Astrocyte (in vitro differentiated cells and primary cell): ENCODE measurements at regions not wholly inside any gene's neighbourhood (a gene's known extent, or its start where the extent isn't known, plus 50 kb on each side); places are given as distances from the start of the nearest gene placed in this dataset.

Experiments used
- DNase-seq: peaks from one replicate; pipeline ENCODE4 v3.0.0-alpha.2; 2010; ENCODE audit warnings: low read depth
- FAIRE-seq: peaks from 2 replicates; lab custom pipeline; 2011; peaks lifted over from hg19 to GRCh38; lab: Jason Lieb, UNC
- H2AFZ ChIP-seq: 2 replicates; pipeline ENCODE4 v1.6.0; 2012; ENCODE audit warnings: low read depth, low read length, inconsistent platforms
- H3K27ac ChIP-seq: 2 replicates; pipeline ENCODE4 v1.5.1; 2011; ENCODE audit warnings: low read depth, low read length, inconsistent platforms
- H3K27me3 ChIP-seq: 2 replicates; pipeline ENCODE4 v1.6.0; 2011; ENCODE audit warnings: low read length, inconsistent platforms; ENCODE audit not compliant: insufficient read depth
- H3K36me3 ChIP-seq: 2 replicates; pipeline ENCODE4 v1.5.1; 2011; ENCODE audit warnings: low read length, inconsistent platforms; ENCODE audit not compliant: insufficient read depth
- H3K4me1 ChIP-seq: 2 replicates; pipeline ENCODE4 v1.5.1; 2011; ENCODE audit warnings: low read length, inconsistent platforms; ENCODE audit not compliant: insufficient read depth
- H3K4me2 ChIP-seq: 2 replicates; pipeline ENCODE4 v1.6.0; 2012; ENCODE audit warnings: low read length, inconsistent platforms
- H3K4me3 ChIP-seq: 2 replicates; pipeline ENCODE4 v1.5.1; 2011; ENCODE audit warnings: low read depth, mild to moderate bottlenecking, low read length, inconsistent platforms; ENCODE audit not compliant: insufficient read depth
- H3K79me2 ChIP-seq: 2 replicates; pipeline ENCODE4 v1.6.0; 2012; ENCODE audit warnings: mild to moderate bottlenecking, low read length, inconsistent platforms; ENCODE audit not compliant: insufficient read depth
- H3K9ac ChIP-seq: 2 replicates; pipeline ENCODE4 v1.6.0; 2012; ENCODE audit warnings: mild to moderate bottlenecking, low read length, inconsistent platforms
- H3K9me3 ChIP-seq: 2 replicates; pipeline ENCODE4 v1.5.1; 2012; ENCODE audit warnings: low read depth, mild to moderate bottlenecking, low read length, inconsistent platforms; ENCODE audit not compliant: insufficient read depth
- H4K20me1 ChIP-seq: 2 replicates; pipeline ENCODE4 v1.6.0; 2012; ENCODE audit warnings: low read length, inconsistent platforms; ENCODE audit not compliant: insufficient read depth
- H3K27ac Mint-ChIP-seq: one replicate; pipeline ENCODE4 v1.8.0; 2021; ENCODE audit warnings: mild to moderate bottlenecking, mixed read lengths; ENCODE audit not compliant: unreplicated experiment
- H3K27me3 Mint-ChIP-seq: one replicate; pipeline ENCODE4 v1.8.0; 2021; ENCODE audit warnings: low read depth, mixed read lengths; ENCODE audit not compliant: unreplicated experiment
- H3K36me3 Mint-ChIP-seq: one replicate; pipeline ENCODE4 v1.8.0; 2021; ENCODE audit warnings: low read depth, mixed read lengths; ENCODE audit not compliant: unreplicated experiment
- H3K4me1 Mint-ChIP-seq: one replicate; pipeline ENCODE4 v1.8.0; 2021; ENCODE audit warnings: low read depth, mixed read lengths; ENCODE audit not compliant: unreplicated experiment
- H3K4me3 Mint-ChIP-seq: one replicate; pipeline ENCODE4 v1.8.0; 2021; ENCODE audit warnings: mild to moderate bottlenecking, moderate library complexity, mixed read lengths; ENCODE audit not compliant: unreplicated experiment
- H3K9me3 Mint-ChIP-seq: one replicate; pipeline ENCODE4 v1.8.0; 2021; ENCODE audit warnings: mild to moderate bottlenecking, mixed read lengths; ENCODE audit not compliant: unreplicated experiment
- CTCF ChIP-seq: IDR thresholded peaks from 2 replicates; pipeline ENCODE4 v1.5.1; 2011; ENCODE audit warnings: low read depth, mild to moderate bottlenecking, inconsistent platforms, low read length, moderate library complexity; ENCODE audit not compliant: insufficient read depth
- EZH2 ChIP-seq: IDR thresholded peaks from 2 replicates; pipeline ENCODE4 v1.6.1; 2012; ENCODE audit warnings: mild to moderate bottlenecking, low read length, inconsistent platforms; ENCODE audit not compliant: insufficient read depth

- Mint-ChIP-seq H3K27ac (no peak overlapping the region), H3K36me3 (no peaks in the 10 kb centered on the region), H3K27me3 (peaks cover 49% of the 10 kb centered on the region), H3K4me1 (no peaks in the 10 kb centered on the region), H3K9me3 (peaks cover 3% of the 10 kb centered on the region), H3K4me3 (no peak overlapping the region)
- no peaks in the 10 kb centered on the region for H4K20me1 ChIP-seq
- no peak overlapping the region for H3K4me2 ChIP-seq
- H3K9ac ChIP-seq = no peak overlapping the region
- H3K36me3 ChIP-seq = no peaks in the 10 kb centered on the region
- no peaks in the 10 kb centered on the region for H3K27me3 ChIP-seq
- H3K4me1 ChIP-seq = no peaks in the 10 kb centered on the region
- H2AFZ ChIP-seq = no peak overlapping the region
- no peaks in the 10 kb centered on the region for H3K79me2 ChIP-seq
- TF ChIP-seq CTCF (no peak), EZH2 (no peak)
- no peak for FAIRE-seq
- no peak for DNase-seq
- H3K9me3 ChIP-seq = no peaks in the 10 kb centered on the region
- H3K4me3 ChIP-seq = no peak overlapping the region
- H3K27ac ChIP-seq = no peak overlapping the region
Observed at GRCh38 chr2:129909651-129910418, 69.6 kb upstream of the RAB6C start.

GRCh38 chr2:129910446-129911362 lies 68.8 kb upstream of the RAB6C start:
- Histone ChIP-seq H3K9me3 (no peaks in the 10 kb centered on the region), H4K20me1 (no peaks in the 10 kb centered on the region), H3K4me2 (no peak overlapping the region), H3K9ac (no peak overlapping the region), H2AFZ (no peak overlapping the region), H3K27me3 (no peaks in the 10 kb centered on the region), H3K79me2 (no peaks in the 10 kb centered on the region), H3K36me3 (no peaks in the 10 kb centered on the region), H3K4me3 (no peak overlapping the region), H3K4me1 (no peaks in the 10 kb centered on the region), H3K27ac (no peak overlapping the region)
- peaks cover 2% of the 10 kb centered on the region for H3K9me3 Mint-ChIP-seq
- H3K27ac Mint-ChIP-seq = no peak overlapping the region
- FAIRE-seq (no peak), DNase-seq (no peak)
- H3K4me1 Mint-ChIP-seq = no peaks in the 10 kb centered on the region
- H3K27me3 Mint-ChIP-seq = peaks cover 55% of the 10 kb centered on the region
- TF ChIP-seq CTCF = no peak
- no peak for TF ChIP-seq EZH2
- no peaks in the 10 kb centered on the region for H3K36me3 Mint-ChIP-seq
- H3K4me3 Mint-ChIP-seq = no peak overlapping the region
